GM10248 (cell line): ENCODE measurements at regions not wholly inside any gene's neighbourhood (a gene's known extent, or its start where the extent isn't known, plus 50 kb on each side); places are given as distances from the start of the nearest gene placed in this dataset.
"Not testable (repeated sequence)": the region's sequence is repeated elsewhere in the genome, so short reads cannot be mapped to it uniquely, and the experiment has no call there.

Experiments
- CTCF ChIA-PET: fragments of 300-600 bp; sonication (Branson Sonifier 250); formaldehyde crosslinking; extraction: SDS; loops from one replicate; lab custom pipeline; 2021; ENCODE audit warnings: antibody characterized with exemption; lab: Yijun Ruan, JAX
- POLR2A ChIA-PET: fragments of 350-650 bp; sonication (Branson Sonifier 250); formaldehyde crosslinking; extraction: SDS; loops from one replicate; lab custom pipeline; 2020; ENCODE audit warnings: antibody characterized with exemption; lab: Yijun Ruan, JAX
- DNase-seq: peaks from one replicate; pipeline ENCODE4 v3.0.0; 2012; ENCODE audit errors: extremely low spot score
- TF ChIP-seq, protein P1 (sequence below): IDR thresholded peaks from 2 replicates; pipeline ENCODE4 v1.5.1; 2012; ENCODE audit warnings: mild to moderate bottlenecking, low read depth; ENCODE audit errors: extremely low read depth, missing control alignments, control extremely low read depth

DNA sequence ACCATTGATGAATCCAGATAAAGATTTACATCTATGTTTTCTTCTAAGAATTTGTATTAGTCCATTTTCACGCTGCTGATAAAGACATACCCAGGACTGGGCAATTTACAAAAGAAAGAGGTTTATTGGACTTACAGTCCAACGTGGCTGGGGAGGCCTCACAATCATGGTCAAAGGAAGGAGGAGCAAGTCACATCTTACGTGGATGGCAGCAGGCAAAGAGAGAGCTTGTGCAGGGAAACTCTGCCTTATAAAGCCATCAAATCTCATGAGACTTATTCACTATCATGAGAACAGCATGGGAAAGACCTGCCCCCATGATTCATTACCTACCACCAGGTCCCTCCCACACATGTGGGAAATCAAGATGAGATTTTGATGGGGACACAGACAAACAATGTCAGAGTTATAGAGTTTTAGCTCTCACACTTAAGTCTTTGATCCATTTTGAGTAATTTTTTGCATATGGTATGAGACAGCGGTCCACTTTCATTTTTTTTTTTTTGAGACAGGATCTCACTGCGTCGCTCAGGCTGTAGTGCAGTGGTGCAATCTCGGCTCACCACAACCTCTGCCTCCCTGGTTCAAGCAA, 53.5 kb upstream of the JADE2 start:
- DNase-seq, POLR2A ChIA-PET: not testable (repeated sequence)
- CTCF ChIA-PET = interaction anchor here (0.9 kb wide), 1 partner anchor 22 kb away, joined by 3 read pairs; no protein-coding TSS in a partner anchor

DNA sequence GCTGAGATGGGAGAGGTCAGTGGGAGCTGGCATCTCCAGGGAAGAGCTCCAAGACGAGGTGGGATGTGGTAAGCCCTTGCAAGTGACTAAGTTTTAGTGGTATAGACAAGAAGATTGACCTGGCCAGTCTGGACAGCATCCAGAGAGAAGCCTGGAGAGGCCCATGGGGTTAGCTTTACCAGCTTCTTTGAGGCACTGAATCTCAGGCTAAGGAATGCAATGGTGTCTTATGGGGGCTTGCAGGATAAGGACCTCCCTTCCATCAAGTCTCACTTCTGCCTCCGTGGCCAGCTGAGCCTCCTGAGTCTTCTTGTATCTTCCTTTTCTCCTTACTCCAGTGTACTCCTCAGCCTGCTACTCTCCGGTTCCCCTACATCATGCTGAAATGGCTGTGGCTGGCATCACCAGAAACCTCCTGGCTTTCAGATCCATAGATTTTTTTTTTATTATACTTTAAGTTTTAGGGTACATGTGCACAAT, 56.5 kb upstream of the JADE2 start:
- ChIA-PET POLR2A (no interaction called here), CTCF (interaction anchor here (1.3 kb wide), 1 partner anchor 54 kb away, joined by 3 read pairs; no protein-coding TSS in a partner anchor)
- DNase-seq = peak; percentile 4
- TF ChIP-seq, protein P1, sequence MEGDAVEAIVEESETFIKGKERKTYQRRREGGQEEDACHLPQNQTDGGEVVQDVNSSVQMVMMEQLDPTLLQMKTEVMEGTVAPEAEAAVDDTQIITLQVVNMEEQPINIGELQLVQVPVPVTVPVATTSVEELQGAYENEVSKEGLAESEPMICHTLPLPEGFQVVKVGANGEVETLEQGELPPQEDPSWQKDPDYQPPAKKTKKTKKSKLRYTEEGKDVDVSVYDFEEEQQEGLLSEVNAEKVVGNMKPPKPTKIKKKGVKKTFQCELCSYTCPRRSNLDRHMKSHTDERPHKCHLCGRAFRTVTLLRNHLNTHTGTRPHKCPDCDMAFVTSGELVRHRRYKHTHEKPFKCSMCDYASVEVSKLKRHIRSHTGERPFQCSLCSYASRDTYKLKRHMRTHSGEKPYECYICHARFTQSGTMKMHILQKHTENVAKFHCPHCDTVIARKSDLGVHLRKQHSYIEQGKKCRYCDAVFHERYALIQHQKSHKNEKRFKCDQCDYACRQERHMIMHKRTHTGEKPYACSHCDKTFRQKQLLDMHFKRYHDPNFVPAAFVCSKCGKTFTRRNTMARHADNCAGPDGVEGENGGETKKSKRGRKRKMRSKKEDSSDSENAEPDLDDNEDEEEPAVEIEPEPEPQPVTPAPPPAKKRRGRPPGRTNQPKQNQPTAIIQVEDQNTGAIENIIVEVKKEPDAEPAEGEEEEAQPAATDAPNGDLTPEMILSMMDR = no peak

DNA sequence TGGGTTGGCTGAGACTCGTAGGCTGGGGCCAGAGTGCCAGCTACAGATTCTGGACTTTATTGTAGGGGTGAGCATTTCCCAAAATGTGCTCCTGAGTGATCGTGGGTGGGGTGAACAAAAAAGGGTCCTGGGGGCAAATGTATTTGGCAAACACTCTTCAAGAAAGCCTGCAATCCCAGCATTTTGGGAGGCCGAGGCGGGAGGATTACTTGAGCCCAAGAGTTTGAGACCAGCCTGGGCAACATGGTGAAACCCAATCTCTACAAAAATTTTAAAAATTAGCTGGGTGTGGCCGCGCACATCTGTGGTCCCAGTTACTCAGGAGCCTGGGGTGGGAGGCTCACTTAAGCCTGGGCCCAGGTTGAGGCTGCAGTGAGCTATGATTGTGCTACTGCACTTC, 55.5 kb upstream of the CDKN2AIPNL start:
- TF ChIP-seq, protein P1 = no peak
- CTCF ChIA-PET = interaction anchor here (0.6 to 1.9 kb wide), 8 partner anchors 9 to 127 kb away, joined by 3 to 9 read pairs (median 4); partner anchors contain the start of gene CDKN2AIPNL
- DNase-seq = no peak
- POLR2A ChIA-PET = no interaction called here

DNA sequence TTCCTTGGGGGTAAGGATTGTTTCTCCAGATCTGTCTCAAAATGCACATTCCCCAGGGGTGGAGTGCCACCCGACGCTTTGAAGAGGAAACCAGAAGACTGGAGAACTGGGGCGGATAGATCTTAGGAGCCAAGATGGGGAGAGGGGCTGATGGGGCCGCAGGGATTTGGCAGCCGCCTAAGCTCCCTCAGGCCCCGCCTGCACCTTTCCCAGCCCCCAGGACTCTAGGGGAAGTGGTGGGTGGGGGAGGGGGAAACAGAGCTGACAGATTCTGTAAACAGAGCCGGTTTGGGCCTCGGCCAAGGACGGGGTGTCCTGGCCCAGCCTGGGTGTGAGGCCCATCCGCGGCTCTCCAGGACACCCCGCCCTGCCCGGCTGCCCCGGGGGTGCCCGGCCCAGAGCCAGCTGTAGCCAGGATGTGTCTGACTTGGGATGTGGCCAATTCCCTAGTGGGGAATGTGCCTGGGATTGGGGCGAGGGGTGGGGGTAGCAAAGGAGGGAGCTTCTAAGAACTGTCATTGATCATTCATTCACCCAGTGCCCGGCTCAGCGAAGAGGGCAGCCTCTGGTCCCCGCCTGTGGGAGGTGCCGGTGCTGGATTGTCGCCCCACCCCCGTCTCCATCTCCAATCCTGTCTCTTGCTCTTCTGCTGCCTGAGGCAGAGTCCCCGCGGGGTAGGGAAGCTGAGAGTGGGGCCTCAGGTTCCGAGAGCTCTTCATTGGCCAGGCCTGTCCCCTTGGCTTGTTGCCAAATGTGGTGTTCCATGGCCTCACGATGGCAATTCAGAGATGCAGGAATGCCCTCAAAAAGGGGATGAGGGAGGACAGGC, 54.8 kb upstream of the CDKN2AIPNL start:
- ChIA-PET POLR2A (interaction anchor here (0.6 kb wide), 1 partner anchor 118 kb away, joined by 3 read pairs; no protein-coding TSS in a partner anchor), CTCF (interaction anchor here (0.9 to 2.0 kb wide), 13 partner anchors 10 to 126 kb away, joined by 3 to 9 read pairs (median 4); partner anchors contain the start of gene CDKN2AIPNL)
- TF ChIP-seq, protein P1 = no peak
- peak; percentile 65 for DNase-seq

DNA sequence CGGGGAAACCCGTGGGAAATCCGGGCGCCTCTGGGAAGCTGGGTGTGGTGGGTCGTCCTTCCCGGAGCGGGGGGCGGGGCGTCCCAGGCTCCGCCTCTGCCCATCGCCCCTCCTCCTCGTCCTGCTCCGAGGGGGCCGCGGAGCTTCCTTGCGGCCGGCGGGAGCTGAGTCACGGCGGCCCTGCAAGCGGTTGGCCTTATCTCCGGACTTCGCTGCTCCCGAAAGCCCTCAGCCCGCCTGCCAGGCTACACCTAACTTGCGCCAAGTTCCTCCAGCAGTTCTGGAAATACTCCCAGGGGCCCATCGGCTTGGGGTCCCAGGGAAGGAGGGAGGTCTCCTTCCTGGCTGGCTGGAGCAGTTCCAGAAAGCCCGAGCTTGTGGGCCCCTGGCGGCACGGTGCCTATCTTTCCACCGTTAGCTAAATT, 54.1 kb upstream of the CDKN2AIPNL start:
- TF ChIP-seq, protein P1 = no peak
- POLR2A ChIA-PET = interaction anchor here (0.6 kb wide), 1 partner anchor 119 kb away, joined by 3 read pairs; no protein-coding TSS in a partner anchor
- CTCF ChIA-PET = interaction anchor here (0.6 to 2.0 kb wide), 10 partner anchors 12 to 438 kb away, joined by 3 to 9 read pairs (median 4); partner anchors contain the start of gene CDKN2AIPNL
- peak; percentile 92 for DNase-seq

DNA sequence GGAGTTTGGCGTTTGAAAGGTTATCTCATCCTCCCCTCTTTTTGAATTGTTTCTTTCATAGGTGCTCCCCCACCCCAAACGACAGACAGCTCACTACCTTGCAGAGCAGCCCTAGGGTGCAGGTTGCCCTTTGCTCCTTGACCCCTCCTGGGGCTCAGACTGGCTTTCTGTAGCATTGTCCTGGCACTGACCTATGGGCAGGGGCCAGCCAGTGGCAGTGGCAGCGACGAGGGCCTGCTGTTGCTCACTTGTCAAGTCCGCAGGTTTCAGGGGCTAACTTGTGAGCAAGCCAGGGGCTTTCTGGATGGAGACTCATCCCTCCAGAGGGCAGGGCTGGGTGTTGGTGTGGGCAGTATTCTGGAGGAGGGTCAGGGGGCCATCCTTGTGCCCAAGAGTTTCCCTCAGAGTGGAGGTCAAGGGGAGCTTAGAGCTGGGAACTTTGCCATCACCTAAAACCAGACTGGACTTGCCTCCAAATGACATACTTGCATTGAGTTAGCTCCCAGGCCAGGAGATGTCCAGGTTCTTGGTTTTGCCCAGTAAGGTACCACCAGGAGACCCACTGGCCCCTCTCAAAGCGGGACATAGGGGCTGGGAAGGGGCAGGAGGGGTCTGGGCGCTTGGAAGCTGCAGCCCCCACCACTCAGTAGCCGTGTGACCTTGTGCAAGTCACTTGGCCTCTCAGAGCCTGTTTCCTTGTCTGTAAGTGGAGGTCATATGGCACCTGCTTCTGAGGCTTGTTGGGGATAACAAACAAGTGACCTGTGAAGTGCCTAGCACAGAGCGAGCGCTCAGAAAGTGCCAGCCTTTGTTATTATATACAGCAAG, 53.5 kb upstream of the CDKN2AIPNL start:
- TF ChIP-seq, protein P1 = no peak
- ChIA-PET POLR2A (no interaction called here), CTCF (interaction anchor here (0.6 to 2.0 kb wide), 9 partner anchors 12 to 439 kb away, joined by 3 to 9 read pairs (median 3); partner anchors contain the start of gene CDKN2AIPNL)
- no peak for DNase-seq
